Fibroblast of pulmonary artery (primary cell): ENCODE measurements at regions not wholly inside any gene's neighbourhood (a gene's known extent, or its start where the extent isn't known, plus 50 kb on each side); places are given as distances from the start of the nearest gene placed in this dataset.

Experiments used
- DNase-seq: peaks from one replicate; pipeline ENCODE4 v3.0.0-alpha.2; 2010; ENCODE audit warnings: low read depth
- H3K4me3 ChIP-seq: replicated peaks from 2 replicates; pipeline ENCODE4 v1.5.1; 2011; ENCODE audit warnings: low read depth, mild to moderate bottlenecking, control low read depth, low read length, moderate library complexity
- TF ChIP-seq, protein P1 (sequence below): IDR thresholded peaks from 2 replicates; pipeline ENCODE4 v1.5.1; 2011; ENCODE audit warnings: mild to moderate bottlenecking, control low read depth, low read length, inconsistent platforms; ENCODE audit errors: missing control alignments

DNA sequence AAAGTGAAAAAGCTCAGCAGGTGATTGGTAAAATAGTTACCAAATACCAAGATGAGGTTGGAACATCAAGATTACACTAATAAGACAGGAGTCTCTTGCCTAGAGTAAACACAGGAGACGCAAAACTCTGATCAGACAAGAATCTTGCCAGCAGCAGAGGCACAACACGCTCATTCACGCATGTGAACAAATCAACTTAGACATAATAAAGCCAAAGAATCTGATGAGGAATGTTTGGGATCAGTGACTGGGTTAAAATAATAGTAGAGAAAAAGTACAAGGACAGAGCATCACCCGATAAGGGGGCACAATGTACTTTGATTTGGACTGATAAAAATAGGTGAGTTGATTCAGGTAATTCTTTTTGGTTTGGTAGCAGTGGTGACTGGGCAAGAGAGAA, 159.5 kb upstream of the GRIP1 start:
- no peak for DNase-seq
- no peak overlapping the region for H3K4me3 ChIP-seq
- TF ChIP-seq, protein P1, sequence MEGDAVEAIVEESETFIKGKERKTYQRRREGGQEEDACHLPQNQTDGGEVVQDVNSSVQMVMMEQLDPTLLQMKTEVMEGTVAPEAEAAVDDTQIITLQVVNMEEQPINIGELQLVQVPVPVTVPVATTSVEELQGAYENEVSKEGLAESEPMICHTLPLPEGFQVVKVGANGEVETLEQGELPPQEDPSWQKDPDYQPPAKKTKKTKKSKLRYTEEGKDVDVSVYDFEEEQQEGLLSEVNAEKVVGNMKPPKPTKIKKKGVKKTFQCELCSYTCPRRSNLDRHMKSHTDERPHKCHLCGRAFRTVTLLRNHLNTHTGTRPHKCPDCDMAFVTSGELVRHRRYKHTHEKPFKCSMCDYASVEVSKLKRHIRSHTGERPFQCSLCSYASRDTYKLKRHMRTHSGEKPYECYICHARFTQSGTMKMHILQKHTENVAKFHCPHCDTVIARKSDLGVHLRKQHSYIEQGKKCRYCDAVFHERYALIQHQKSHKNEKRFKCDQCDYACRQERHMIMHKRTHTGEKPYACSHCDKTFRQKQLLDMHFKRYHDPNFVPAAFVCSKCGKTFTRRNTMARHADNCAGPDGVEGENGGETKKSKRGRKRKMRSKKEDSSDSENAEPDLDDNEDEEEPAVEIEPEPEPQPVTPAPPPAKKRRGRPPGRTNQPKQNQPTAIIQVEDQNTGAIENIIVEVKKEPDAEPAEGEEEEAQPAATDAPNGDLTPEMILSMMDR, result no peak

DNA sequence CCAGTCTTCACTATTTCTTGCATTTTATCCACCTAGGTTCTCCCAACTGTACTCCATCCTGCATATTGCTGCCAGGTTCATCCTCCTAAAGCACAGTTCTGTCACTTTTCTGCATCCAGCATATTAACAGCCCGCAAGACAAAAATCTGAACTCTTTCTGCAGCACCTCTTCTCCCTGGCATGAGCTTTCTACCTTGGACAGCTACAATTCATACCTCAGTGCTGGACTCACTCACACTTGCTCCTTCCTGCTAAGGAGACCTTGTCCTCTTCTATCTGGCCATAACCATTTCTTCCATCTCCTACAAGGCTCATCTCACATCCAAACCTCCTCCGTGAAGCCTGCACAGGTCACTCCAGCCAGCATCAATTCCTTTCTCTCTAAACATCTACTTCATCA, 170.1 kb upstream of the GRIP1 start:
- TF ChIP-seq, protein P1, result no peak
- no peak for DNase-seq
- no peak overlapping the region for H3K4me3 ChIP-seq

DNA sequence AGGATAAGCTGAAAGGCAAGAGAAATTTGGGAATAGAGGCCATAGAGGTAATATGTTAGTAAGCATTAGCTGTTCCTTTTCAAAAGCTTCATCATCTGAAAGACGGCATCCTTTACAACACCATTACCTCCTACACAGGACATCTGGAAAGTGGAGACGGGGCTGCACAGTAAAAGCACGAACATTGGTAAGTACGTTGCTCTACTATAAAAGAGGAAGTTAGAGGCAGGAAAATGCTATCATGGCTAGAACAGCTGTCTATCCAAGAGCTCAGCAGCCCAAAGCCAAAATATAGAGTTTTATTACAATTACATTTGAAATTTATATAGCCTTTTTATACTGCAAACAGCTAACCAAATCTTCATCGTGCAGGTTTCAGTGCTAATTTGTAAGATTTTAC, 172.3 kb upstream of the GRIP1 start:
- DNase-seq, result no peak
- TF ChIP-seq, protein P1, result no peak
- H3K4me3 ChIP-seq, result no peak overlapping the region

DNA sequence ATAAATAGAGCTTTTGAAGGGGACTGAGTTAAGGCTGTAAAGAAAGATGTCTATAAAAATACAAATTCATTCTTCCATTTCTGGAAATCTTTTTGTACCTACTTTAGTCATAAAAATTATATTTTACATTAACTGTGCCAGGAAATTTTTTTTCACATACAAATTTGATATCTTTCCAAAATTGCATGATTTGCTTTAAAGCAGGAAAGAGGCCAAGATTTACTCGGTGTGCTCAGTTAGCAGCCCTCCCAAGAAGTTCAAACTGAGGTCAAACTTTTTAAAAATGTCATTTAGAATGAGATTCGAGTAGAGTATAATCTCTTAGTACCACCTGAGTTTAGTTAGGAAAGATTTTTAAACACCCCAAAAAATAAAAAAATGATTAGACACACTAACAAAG, 173.2 kb upstream of the GRIP1 start:
- TF ChIP-seq, protein P1, result no peak
- no peak overlapping the region for H3K4me3 ChIP-seq
- DNase-seq, result no peak

DNA sequence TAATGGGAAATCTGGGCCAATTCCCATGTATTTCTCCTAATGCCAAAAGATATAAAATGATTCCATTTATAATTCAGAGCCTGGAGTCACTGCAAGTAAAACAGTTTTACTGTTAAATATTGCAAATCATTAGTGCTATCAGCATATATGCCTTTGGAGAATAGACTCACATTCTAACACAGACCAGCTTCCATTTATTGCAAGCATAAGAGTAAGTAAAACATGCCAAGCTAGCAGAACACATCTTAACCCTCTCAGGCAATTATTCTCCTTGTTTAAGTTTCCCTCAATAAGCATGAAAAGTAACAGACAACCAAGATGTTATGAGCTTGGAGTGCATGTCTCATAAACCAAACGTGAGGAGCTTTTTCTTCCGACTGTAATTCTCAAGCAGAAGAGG, 173.9 kb upstream of the GRIP1 start:
- no peak for DNase-seq
- H3K4me3 ChIP-seq, result no peak overlapping the region
- TF ChIP-seq, protein P1, result no peak

DNA sequence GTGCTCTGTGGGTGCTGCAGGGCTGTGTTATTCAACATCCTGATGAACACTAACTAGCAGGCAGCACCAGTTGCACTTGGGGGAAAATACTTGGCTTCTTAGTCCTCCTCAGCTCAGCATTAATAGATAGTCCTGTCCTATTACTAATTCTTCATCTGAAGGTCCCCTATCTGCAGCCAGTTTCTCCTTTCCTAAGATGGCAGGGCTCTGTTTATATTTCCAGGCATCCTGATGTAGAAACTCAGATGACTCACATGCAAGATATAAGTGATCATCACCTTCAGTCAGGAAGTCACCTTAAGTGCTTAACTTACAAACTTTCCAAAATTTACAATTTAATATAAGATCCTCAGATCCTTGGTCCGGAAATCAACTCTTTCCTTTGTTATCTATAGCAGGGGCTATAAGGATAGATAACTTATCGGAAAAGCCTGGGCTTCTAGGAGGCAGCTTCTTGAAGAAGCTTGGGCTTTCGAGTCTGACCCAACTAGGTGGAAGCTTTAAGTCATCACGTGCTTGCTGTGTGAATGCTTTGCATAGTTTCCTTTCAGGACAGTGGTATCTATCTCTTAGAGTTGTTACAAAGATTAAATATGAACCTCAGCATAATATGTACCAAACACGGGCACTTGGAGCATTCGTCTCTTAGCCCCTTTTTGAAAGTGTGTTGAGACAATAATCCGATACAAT, 181.0 kb upstream of the GRIP1 start:
- TF ChIP-seq, protein P1, result no peak
- DNase-seq, result no peak
- H3K4me3 ChIP-seq, result no peak overlapping the region
